Ishikawa (cell line): ENCODE measurements at regions not wholly inside any gene's neighbourhood (a gene's known extent, or its start where the extent isn't known, plus 50 kb on each side); places are given as distances from the start of the nearest gene placed in this dataset.

Experiments used
- CEBPB ChIP-seq: IDR thresholded peaks from 2 replicates; pipeline ENCODE4 v1.6.1; 2012
- CREB1 ChIP-seq: IDR thresholded peaks from 2 replicates; pipeline ENCODE4 v1.6.1; 2012; ENCODE audit warnings: low read depth
- EGR1 ChIP-seq: IDR thresholded peaks from 2 replicates; pipeline ENCODE4 v1.6.1; 2012
- EP300 ChIP-seq: IDR thresholded peaks from 2 replicates; pipeline ENCODE4 v1.6.1; 2012; ENCODE audit warnings: borderline replicate concordance
- FOXM1 ChIP-seq: IDR thresholded peaks from 2 replicates; pipeline ENCODE4 v1.6.1; 2012; ENCODE audit warnings: low read depth, borderline replicate concordance
- MAX ChIP-seq: IDR thresholded peaks from 2 replicates; pipeline ENCODE4 v1.6.1; 2012
- NFIC ChIP-seq: IDR thresholded peaks from 2 replicates; pipeline ENCODE4 v1.6.1; 2012
- RAD21 ChIP-seq: IDR thresholded peaks from 2 replicates; pipeline ENCODE4 v1.6.1; 2012; ENCODE audit warnings: low read depth
- TAF1 ChIP-seq: IDR thresholded peaks from 2 replicates; pipeline ENCODE4 v1.6.1; 2012; ENCODE audit warnings: low read depth, mild to moderate bottlenecking
- TCF12 ChIP-seq: IDR thresholded peaks from 2 replicates; pipeline ENCODE4 v1.6.1; 2012; ENCODE audit warnings: low read depth
- TEAD4 ChIP-seq: IDR thresholded peaks from 2 replicates; pipeline ENCODE4 v1.6.1; 2012
- YY1 ChIP-seq: IDR thresholded peaks from 2 replicates; pipeline ENCODE4 v1.6.1; 2012; ENCODE audit warnings: low read depth
- ZBTB7A ChIP-seq: IDR thresholded peaks from 2 replicates; pipeline ENCODE4 v1.6.1; 2012; ENCODE audit warnings: low read depth
- TF ChIP-seq, protein P1 (sequence below): IDR thresholded peaks from 2 replicates; pipeline ENCODE4 v1.6.1; 2012; ENCODE audit warnings: low read depth, mild to moderate bottlenecking
- TF ChIP-seq, protein P2 (sequence below): IDR thresholded peaks from 2 replicates; pipeline ENCODE4 v1.6.1; 2012

DNA sequence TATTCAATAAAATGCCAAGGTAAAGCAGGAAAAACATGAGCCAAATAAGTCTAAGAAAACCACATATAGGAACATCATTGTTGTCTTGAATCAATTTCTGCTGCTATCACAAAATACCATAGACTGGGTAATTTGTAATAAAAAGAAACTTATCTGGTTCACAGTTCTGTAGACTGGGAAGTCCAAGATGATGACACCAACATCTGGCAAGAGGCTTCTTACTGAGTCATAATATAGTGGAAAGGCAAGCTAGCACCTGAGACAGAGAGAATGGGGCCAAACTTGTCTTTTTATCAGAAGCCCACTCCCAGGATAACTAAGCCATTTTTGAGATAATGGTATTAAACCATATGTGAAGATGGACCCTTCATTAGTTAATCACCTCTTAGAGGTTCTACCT is 975.9 kb downstream of the FLRT2 start:
- TF ChIP-seq RAD21 (no peak), MAX (no peak), TEAD4 (no peak), CEBPB (no peak), ZBTB7A (no peak), EP300 (no peak), YY1 (no peak), TCF12 (no peak), CREB1 (no peak), NFIC (no peak), EGR1 (no peak), FOXM1 (no peak), TAF1 (no peak)
- TF ChIP-seq, protein P1, sequence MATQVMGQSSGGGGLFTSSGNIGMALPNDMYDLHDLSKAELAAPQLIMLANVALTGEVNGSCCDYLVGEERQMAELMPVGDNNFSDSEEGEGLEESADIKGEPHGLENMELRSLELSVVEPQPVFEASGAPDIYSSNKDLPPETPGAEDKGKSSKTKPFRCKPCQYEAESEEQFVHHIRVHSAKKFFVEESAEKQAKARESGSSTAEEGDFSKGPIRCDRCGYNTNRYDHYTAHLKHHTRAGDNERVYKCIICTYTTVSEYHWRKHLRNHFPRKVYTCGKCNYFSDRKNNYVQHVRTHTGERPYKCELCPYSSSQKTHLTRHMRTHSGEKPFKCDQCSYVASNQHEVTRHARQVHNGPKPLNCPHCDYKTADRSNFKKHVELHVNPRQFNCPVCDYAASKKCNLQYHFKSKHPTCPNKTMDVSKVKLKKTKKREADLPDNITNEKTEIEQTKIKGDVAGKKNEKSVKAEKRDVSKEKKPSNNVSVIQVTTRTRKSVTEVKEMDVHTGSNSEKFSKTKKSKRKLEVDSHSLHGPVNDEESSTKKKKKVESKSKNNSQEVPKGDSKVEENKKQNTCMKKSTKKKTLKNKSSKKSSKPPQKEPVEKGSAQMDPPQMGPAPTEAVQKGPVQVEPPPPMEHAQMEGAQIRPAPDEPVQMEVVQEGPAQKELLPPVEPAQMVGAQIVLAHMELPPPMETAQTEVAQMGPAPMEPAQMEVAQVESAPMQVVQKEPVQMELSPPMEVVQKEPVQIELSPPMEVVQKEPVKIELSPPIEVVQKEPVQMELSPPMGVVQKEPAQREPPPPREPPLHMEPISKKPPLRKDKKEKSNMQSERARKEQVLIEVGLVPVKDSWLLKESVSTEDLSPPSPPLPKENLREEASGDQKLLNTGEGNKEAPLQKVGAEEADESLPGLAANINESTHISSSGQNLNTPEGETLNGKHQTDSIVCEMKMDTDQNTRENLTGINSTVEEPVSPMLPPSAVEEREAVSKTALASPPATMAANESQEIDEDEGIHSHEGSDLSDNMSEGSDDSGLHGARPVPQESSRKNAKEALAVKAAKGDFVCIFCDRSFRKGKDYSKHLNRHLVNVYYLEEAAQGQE, result no peak
- TF ChIP-seq, protein P2, sequence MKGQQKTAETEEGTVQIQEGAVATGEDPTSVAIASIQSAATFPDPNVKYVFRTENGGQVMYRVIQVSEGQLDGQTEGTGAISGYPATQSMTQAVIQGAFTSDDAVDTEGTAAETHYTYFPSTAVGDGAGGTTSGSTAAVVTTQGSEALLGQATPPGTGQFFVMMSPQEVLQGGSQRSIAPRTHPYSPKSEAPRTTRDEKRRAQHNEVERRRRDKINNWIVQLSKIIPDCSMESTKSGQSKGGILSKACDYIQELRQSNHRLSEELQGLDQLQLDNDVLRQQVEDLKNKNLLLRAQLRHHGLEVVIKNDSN, result no peak

GRCh38 chr14:86501611-86502010 is 971.7 kb downstream of the FLRT2 start:
- TF ChIP-seq EGR1, result no peak

DNA sequence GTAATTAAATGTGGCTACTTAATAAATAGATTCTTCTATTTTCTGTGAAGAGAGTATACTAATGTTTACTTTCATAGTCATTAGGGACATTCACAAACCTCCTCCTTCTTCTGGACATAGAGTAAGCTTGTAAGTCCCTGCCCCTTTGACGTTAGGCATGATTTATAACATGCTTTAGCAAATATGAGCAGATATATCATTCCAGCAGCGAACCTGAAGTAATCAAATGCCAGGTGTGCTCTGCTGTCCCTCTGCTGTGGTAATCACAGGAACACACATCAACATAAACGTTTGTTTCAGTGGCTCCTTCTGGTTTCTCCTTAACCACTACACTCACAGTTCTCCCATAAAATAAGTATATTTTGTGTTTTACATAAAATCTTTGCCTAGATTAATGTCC is 961.8 kb downstream of the FLRT2 start:
- TF ChIP-seq TAF1 (no peak), MAX (no peak), ZBTB7A (no peak), CEBPB (no peak), EP300 (no peak), EGR1 (no peak), RAD21 (no peak), CREB1 (no peak), YY1 (no peak), FOXM1 (no peak), NFIC (no peak), TCF12 (no peak)
- TF ChIP-seq, protein P2, result no peak

GRCh38 chr14:86481104-86481503 is 951.2 kb downstream of the FLRT2 start:
- TF ChIP-seq ZBTB7A, result no peak
- no peak for TF ChIP-seq TAF1
- no peak for TF ChIP-seq YY1
- no peak for TF ChIP-seq MAX
- TF ChIP-seq, protein P1, result no peak
- TF ChIP-seq, protein P2, result no peak
- TF ChIP-seq CREB1, result no peak
- TF ChIP-seq TCF12, result no peak
- TF ChIP-seq EP300, result no peak

- no peak for TF ChIP-seq TEAD4
- TF ChIP-seq EGR1, result no peak
- TF ChIP-seq CREB1, result no peak
- TF ChIP-seq TCF12, result no peak
- TF ChIP-seq, protein P1, result no peak
- no peak for TF ChIP-seq CEBPB
- TF ChIP-seq MAX, result no peak
- TF ChIP-seq, protein P2, result no peak
- TF ChIP-seq EP300, result no peak
- TF ChIP-seq NFIC, result no peak
- no peak for TF ChIP-seq TAF1
- no peak for TF ChIP-seq YY1
- no peak for TF ChIP-seq RAD21
- TF ChIP-seq FOXM1, result no peak
- TF ChIP-seq ZBTB7A, result no peak
Measured at GRCh38 chr14:86464341-86464740, 934.4 kb downstream of the FLRT2 start.
